ENCODE measurements at regions not wholly inside any gene's neighbourhood (a gene's known extent, or its start where the extent isn't known, plus 50 kb on each side); places are given as distances from the start of the nearest gene placed in this dataset.

DNA sequence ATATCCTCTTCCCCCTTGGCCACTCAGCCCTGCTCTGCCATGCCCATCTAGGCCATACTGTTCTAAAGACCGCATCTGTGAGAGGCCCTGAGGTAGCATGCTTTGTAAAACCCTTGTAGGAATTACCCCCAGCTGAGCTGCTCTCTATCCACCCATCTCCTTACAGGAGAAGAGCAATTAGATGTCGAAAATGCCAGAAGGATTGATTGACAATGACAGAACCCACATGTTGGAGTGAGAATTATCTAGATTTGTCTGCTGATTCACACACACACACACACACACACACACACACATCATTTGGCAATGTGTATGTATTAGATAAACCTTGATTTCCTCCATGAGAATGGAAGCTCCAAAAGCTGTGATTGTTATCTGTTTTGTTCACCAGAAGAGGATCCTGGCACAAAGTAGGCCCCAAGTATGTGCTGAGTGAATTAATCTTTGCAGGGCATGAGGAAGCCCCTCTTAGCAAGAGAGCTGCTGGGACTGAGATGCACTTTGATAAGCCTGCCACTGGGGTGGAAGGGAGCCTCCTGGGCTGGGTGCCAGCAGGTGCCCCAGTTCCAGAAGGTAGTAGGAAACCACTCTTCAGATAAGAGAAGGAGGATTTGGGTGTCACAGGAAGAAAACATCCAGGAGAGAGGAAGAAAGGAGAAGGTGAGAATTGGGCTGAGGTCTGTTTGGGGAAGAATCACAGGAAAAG is 187.5 kb upstream of the ADO start:
- DNase-seq (ENCODE audit: low spot score), result no peak
- in situ Hi-C loops (cut with HindIII; ENCODE audit: low sequenced_read_pairs), result no loop called here

DNA sequence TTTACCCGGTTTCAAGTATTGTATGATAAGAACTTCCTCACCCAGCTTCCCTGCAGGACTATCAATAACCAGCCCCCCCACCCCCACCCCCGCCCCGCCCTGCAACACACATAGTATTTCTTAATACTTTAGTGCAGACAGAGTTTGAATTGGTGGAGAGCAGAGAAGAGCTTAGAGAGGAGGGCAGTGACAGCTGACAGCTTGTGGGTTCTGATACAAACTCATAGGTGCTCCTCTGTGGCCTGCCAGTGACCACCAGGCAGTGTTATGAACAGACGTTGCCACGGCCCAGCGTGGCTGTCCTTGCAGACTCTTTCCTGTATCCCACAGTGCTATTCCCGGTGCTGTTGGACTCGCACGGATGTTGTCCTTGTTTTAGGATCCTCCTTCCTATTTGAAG is 186.9 kb upstream of the ADO start:
- DNase-seq (ENCODE audit: low spot score), result no peak
- in situ Hi-C loops (cut with HindIII; ENCODE audit: low sequenced_read_pairs), result no loop called here

DNA sequence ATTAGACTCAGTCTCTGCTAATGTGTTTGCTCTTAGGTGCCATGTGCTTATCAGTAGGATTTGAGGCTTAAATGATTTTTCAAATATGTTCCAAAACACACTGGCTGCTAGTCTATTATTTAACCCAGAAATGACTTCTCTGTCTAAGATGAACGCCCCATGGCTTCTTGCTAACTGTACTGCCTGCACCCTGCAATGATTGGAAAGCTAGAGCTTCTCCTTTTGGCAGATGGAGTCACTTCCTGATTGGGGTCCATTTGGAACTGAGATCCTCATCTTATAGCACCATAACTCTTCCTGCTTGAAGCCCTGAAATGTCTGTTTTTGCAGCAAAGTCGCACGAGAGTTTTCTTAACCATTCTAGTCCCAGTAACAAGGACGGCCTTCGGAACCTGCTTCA is 186.5 kb upstream of the ADO start:
- DNase-seq (ENCODE audit: low spot score), result no peak
- in situ Hi-C loops (cut with HindIII; ENCODE audit: low sequenced_read_pairs), result no loop called here

DNA sequence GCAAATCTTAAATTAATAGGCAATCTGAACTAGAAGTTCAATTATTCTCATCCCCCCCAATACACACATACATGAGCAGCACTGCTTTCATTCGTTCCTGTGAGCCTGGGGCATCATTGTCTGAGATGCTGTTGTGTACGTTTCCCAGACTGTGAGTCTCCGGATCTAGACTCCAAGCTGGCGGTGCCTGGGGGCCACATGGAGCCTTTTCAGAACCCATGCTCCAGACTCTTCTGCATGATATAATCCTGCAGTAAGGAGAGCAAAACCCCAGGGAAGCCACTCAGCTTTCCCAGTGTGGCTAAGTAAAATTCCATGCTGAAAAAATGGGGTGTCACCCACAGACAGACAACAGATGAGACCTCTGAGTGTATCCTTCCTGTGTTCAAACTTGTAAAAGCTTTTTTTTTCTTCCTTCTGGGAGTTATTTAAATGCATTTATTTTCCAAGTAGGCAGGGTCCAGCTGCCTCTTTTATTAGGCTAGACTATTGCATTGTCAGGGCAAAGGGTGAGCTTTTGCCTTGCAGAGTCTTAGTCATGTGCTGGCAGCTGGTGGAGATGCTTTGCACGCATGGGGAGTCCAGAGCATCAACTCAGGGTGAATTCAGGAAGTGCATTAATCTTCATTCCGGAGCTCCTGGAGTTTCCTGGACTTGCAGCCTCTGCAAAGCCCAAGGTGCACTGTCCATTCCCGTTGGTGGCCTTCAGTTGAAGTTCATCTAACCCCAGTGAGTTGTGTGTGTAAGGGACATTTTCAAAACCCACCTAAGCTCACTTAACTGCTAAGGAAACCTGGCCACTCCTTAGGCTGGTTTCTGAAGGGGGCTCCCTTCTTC is 185.7 kb upstream of the ADO start:
- in situ Hi-C loops (cut with HindIII; ENCODE audit: low sequenced_read_pairs), result no loop called here
- no peak for DNase-seq (ENCODE audit: low spot score)

DNA sequence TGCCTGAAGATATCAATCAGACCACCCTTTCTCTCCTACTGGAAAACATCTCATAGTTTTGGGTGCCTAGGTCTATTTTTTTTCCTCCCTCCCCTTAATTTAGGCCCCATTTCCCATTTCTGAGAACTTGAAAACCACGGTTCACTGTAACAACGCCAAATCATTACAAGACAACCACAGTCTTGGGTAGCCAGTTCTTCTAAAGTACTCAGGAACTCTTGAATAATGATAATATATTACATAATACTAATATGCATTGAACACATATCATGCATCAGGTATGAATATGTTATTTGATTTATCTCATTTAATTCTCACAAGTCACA is 185.1 kb upstream of the ADO start:
- in situ Hi-C loops (cut with HindIII; ENCODE audit: low sequenced_read_pairs), result no loop called here
- no peak for DNase-seq (ENCODE audit: low spot score)

DNA sequence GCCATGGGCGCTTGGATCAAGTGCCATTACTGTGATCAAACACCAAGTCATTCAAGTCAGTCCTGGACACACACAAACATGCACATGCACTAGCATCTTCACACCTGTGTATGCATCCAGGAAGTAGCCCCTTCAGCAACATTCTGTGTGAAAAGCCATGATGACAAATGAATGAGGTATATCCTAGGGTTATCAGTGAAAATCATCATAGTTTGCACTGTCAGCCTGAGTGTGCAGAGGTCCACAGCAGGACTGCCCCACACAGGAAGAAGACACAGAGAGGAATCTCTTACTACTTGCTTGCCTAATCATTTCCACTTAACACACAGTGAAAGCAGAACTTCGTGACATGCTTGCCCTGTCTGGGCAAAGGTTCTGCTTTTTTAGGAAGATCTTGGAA is 184.0 kb upstream of the ADO start:
- DNase-seq (ENCODE audit: low spot score), result no peak
- in situ Hi-C loops (cut with HindIII; ENCODE audit: low sequenced_read_pairs), result no loop called here

DNA sequence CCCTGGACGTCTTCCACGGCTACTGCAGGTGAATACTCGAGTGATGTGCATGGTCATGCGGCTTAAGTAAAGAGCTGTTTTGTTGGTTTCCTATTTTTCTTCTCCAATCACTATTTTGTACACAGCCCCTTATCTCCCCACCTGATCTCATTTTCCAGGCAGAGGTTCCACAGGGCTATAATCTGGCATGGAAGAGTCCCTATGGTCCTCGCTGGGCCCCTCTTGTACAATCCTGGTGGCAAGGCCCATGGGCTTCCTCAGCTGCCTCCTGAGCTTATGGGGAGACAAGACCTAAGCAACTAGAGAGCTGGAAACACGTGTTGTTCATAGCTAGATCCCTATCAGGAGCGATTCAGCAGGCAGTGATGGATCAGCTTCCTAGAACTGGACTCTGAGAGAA is 181.3 kb upstream of the ADO start:
- no peak for DNase-seq (ENCODE audit: low spot score)
- in situ Hi-C loops (cut with HindIII; ENCODE audit: low sequenced_read_pairs), result no loop called here

DNA sequence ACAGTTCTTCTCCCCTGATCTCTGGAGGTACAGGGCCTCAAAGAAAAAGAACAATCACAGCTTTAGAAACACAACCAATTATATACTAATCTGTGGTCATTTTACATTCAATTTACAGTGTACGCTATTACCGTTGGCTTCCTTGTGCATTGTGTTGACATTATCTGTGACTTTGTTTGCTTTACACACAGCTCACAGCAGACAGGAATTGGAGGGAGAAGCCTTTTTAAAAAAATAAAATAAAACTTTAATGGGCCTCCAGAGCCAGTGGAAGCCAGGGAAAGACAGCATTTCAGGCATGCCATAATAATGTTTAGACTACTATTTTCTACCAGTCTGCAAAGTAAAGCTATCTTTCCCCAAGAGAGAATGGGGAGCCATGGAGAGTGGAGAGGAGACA is 179.0 kb upstream of the ADO start:
- DNase-seq (ENCODE audit: low spot score), result no peak
- in situ Hi-C loops (cut with HindIII; ENCODE audit: low sequenced_read_pairs), result no loop called here

DNA sequence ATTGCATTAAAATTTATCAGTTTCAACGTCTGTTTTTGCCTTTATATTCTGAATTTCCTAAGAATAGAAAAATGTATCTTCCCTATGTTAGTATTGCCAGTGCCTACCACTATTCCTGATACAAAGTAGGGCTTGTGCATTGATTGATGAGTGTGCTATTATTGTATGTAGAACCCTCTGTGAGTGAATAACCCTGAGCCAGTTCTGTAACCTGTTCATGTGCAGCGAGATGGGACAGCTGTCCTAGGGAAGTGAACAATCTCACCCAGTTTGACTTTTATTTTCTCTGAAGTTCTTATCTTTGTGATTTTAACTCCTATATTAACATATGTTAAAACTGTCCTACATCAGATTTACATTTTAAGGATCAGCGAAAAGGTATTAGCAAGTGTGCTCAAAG is 178.4 kb upstream of the ADO start:
- in situ Hi-C loops (cut with HindIII; ENCODE audit: low sequenced_read_pairs), result no loop called here
- no peak for DNase-seq (ENCODE audit: low spot score)

DNA sequence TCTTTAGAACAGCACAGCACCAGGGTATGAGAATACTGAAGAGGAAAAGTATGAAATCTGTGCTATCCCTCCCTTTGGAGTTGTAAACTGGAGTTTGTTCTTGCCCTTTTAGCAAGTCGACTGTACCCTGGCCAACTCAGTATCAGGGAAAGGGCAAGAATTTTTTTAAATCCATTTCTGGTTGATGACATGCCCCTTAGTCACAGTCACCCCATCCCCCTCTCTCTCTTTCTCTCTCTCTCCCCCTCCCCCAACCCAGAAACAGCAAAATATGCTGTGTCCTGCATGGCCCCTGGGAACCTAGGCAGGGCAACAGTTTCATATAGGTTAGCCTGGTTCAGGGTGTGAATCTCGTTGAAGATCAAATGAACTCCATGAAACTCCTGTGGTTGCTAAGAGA is 177.7 kb upstream of the ADO start:
- DNase-seq (ENCODE audit: low spot score), result no peak
- in situ Hi-C loops (cut with HindIII; ENCODE audit: low sequenced_read_pairs), result no loop called here

DNA sequence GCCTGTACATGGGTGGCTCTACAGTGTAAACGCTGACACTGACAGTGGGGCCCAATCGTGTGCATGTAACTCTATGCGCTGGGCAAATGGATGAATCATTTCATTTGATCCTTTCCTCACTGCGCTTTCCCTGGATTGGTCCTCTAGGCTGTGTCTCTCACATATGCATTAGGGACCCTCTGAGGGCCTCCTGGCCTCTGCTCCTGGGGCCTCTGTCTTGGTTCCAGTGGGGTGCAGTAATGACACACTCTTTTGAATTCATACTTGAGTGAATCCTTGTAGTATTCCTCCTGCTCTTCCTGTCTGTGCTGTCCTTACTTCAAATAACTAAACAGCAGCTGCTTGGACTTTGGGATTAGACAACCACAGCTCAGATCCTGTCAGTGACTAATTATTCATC is 176.5 kb upstream of the ADO start:
- in situ Hi-C loops (cut with HindIII; ENCODE audit: low sequenced_read_pairs), result no loop called here
- DNase-seq (ENCODE audit: low spot score), result no peak

DNA sequence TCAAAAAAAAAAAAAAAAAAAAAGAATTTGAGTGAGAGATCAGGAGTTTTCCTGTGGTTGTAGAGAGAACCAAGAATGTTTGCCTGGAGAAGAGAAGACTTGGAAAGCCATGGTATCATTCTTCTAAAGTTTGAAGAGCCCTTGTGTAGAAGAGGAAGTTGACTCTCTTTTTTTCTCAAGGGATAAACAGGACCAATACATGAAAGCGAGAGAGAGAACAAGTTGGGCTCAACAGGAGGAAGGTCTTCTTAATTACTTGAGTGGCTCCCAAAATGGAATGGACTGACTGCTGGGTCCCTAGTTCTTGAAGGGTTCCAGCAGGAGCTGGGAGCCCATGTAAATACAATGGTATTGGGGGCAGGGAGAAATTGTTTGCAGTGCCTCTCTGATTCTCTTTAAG is 173.3 kb upstream of the ADO start:
- in situ Hi-C loops (cut with HindIII; ENCODE audit: low sequenced_read_pairs), result no loop called here
- DNase-seq (ENCODE audit: low spot score), result no peak

DNA sequence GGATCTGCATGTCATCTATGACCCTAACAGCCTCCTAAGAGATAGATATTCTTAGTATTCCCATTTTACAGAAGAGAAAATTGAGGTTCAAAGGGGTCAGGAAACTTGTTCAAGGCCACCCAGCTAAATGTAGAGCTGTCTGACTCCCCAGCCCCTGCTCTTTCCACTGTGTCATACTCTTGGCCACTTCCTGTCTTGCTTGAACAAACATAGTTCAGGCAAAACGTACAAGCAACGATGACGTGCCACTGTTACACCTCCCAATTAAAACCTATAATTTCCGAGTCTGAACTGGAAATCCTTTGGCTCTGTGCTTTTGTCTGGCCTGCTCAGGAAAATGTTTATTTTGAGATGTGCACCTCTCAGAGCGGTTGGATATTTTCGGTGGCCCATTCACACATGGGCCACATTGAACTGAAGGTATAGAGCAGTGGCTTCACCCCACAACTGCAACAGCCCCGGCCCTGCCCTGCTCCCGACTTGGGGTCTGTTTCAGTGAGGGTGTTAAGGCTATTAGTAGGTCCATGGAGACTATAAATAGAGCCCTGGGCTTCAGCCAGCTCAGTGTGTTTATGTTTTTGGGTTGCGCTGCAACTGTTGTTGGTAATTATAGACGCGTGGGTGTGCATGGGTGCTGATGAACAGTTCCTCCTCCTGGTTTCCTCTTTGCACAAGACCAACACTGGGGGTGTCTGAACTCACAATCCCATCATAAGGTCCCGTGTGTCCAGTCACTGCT is 172.3 kb upstream of the ADO start:
- no peak for DNase-seq (ENCODE audit: low spot score)
- in situ Hi-C loops (cut with HindIII; ENCODE audit: low sequenced_read_pairs), result no loop called here

DNA sequence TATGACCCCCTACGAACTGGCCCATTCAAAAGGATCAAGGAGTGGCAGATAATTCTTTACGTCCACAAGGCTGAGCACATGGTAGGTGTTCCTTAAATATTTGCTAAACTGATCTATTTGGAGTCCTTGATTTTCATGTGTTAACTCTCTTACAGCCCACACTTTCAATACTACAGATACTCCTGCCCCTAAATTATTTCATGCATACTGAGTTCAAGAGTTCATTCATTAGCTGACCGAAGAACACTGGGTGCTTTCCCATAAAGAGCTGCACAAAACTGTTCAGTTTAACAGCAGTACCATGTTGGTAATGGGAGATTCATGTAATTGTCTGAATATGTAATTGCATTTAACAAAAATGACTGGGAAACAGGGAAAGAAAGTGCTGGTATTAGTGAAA is 170.5 kb upstream of the ADO start:
- in situ Hi-C loops (cut with HindIII; ENCODE audit: low sequenced_read_pairs), result no loop called here
- no peak for DNase-seq (ENCODE audit: low spot score)

DNA sequence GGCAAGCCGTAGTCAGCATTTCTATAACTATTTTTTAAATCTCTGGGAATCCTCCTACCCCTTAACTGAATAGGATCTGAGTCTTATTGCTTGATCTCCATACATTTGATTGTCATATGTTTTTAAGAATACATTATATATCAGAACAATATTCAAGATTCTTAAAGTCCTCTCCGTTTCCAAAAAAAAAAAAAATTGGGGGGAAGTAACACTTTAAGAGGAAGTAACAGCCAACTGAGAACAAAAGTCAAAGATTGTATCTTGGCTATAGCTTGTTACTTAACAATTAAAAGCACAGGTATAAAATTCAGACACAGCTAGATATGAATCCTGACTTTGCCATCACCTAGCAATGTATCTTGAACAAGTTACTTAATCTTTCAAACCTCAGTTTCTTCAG is 169.9 kb upstream of the ADO start:
- in situ Hi-C loops (cut with HindIII; ENCODE audit: low sequenced_read_pairs), result no loop called here
- no peak for DNase-seq (ENCODE audit: low spot score)

DNA sequence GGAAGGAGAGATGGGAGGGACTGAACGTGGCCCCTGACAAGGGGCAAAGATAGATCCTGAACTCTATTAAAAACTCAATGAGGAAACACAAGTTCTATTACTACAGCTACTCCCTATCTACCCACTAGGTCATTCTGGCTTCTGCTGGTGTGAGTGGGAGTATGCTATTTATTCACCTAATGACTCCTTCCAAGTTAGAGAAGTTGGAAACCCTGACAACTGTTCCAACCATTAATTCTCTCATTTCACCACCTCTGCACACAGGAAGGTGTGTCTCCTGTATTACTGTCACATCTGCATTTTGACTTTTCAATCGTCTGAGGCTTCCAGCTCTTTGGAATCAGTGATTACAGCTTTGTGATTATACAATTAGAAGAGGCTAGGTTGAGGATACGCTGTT is 169.4 kb upstream of the ADO start:
- in situ Hi-C loops (cut with HindIII; ENCODE audit: low sequenced_read_pairs), result no loop called here
- DNase-seq (ENCODE audit: low spot score), result no peak

DNA sequence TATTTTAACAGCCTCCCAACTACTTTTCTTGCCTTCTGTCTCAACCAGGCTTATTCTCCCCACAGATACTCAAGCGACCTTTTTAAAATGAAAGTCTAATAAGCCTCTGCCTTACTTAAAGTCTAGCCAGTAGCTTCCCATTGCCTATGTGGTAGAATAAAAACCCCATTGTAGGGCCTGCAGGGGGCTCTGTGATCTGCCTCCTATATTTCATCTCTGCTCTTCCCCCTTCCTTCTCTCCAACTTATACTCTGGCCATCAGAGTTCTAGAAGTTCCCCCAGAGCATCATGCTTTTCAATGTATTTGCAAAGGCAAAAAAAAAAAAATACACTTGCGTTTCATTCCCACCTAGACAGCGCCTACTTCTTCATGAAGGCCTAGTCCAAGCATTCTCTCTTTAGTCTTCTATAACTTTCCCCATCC is 167.7 kb upstream of the ADO start:
- in situ Hi-C loops (cut with HindIII; ENCODE audit: low sequenced_read_pairs), result no loop called here
- no peak for DNase-seq (ENCODE audit: low spot score)

DNA sequence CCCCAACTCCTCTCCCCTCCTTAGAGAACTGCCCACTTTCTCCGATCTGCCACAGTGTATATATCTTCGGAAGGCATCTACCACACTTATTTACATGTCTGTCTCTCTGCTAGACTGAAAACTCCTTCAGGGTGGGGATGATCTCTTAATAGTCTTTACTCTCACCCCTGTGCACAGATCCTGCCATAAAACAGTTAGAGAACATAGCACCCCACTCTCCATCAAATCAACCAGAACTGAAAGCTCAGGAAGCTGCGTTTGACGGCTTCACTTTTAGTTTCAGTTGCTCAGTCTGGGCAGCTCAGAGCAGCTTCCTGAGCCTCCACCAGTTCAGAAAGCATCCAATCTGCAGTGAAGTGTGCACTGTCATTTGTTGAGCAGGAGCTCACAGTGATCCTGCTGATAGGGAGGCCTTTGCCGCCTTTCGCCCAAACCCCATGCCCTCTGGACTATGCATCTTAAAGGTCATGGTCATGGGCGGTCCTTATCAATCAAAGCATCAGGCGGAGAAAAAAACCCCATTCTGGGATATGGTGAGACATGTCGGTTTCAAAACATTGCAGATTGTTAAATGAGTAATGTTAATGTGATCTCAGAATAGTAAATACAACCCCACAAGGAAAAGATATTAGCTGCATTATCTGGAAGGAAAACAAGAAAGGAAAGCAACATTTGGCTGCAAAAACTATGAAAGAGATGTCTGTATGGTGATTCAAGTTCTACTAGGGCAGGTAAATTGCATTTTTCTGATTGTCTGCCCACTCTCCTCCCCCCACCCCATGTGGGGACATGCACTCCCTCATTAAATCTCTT is 167.1 kb upstream of the ADO start:
- DNase-seq (ENCODE audit: low spot score), result no peak
- in situ Hi-C loops (cut with HindIII; ENCODE audit: low sequenced_read_pairs), result no loop called here

DNA sequence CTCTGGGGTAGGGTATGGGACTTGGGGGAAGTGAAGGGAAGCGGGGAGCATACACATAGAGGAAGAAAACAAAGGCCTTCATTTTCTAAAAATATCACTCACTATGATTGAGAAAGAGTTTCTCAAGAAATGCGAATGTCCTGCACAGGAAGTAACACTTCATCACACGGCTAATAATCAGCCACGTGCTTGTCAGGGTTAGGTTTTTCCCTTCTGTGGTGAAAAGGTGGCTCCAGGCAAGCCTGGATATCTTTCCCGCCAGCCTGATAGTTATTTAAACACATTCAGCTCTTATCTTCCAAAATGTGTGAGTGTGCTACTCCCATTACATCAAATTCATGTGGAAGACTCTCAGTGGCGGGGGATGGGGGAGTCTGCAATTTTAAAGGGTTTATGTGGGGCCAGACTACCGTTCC is 166.4 kb upstream of the ADO start:
- in situ Hi-C loops (cut with HindIII; ENCODE audit: low sequenced_read_pairs), result no loop called here
- DNase-seq (ENCODE audit: low spot score), result no peak

DNA sequence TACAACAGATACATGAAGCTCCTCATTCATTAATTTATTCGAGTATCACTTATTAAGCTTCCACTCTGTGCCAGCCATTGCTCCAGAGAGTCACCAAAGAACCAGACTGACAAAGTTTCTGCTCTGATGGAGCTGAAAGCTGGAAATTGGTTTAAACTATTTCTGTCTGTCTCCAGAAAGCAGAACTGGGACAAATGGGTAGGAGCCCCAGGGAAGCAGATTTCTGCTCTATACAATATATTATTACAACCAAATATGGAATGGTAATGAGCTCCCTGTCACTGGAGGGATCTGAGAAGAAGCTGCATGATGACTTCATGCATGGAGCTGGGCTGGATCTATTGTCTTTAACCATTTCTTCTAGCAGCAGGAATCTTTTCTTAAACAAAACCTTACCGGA is 165.4 kb upstream of the ADO start:
- in situ Hi-C loops (cut with HindIII; ENCODE audit: low sequenced_read_pairs), result no loop called here
- DNase-seq (ENCODE audit: low spot score), result no peak

Measured in G401 (cell line).